ENCODE measurements at regions not wholly inside any gene's neighbourhood (a gene's known extent, or its start where the extent isn't known, plus 50 kb on each side); places are given as distances from the start of the nearest gene placed in this dataset.

DNA sequence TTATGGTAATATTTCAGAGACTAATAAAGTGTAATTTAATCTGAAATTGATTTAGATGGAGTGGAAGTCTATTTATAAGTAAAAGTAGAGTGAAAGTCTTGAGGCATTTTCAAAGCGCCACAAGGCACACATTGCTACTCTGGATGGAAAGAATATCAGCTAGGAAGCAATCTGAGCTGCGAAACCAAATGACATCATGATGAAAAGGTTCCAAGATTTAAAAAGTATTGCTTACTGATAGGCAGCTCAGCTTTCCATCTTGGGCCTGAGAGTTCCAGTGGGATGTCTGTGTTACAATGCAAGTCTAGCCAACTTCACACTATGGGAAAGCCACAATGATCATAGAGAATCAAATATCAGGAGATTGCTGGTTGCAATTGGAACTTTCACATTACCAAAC lies 126.9 kb upstream of the VGLL2 start:
- Histone ChIP-seq H2AFZ (ENCODE audit: low read depth, low read length) (no peak overlapping the region), H3K4me2 (ENCODE audit: insufficient read depth, low read length) (no peak overlapping the region), H3K9me1 (ENCODE audit: control insufficient read depth, insufficient read depth, low read length) (no peaks in the 10 kb centered on the region), H4K20me1 (replicated peaks; ENCODE audit: control insufficient read depth, insufficient read depth, low read length) (no peaks in the 10 kb centered on the region), H3K4me1 (replicated peaks in 1 of 2; ENCODE audit: control insufficient read depth in 2 of 2, insufficient read depth in 2 of 2, low read length in 2 of 2) (no peaks in the 10 kb centered on the region), H3K9ac (ENCODE audit: insufficient read depth in 1 of 2, low read depth in 2 of 2, low read length in 2 of 2) (no peak overlapping the region), H3K27me3 (ENCODE audit: control insufficient read depth in 2 of 2, insufficient read depth in 2 of 2, low read length in 2 of 2) (no peaks in the 10 kb centered on the region), H3K79me2 (ENCODE audit: control insufficient read depth, insufficient read depth, low read length) (no peaks in the 10 kb centered on the region), H3K27ac (ENCODE audit: extremely low read depth, low read depth, low read length) (no peak overlapping the region), H3K36me3 (ENCODE audit: control insufficient read depth, insufficient read depth, low read length) (no peaks in the 10 kb centered on the region), H3K9me3 (replicated peaks; ENCODE audit: control insufficient read depth, insufficient read depth, low read depth, low read length) (no peaks in the 10 kb centered on the region; the same call in 1 of the 2 replicates), H3K4me3 (no peak overlapping the region)
- in situ Hi-C loops (cut with MboI) (no loop called here), intact Hi-C loops (cut with micrococcal nuclease) (no loop called here)
- ChIA-PET CTCF (ENCODE audit: low intra/inter-chr PET ratio) (no interaction called here), POLR2A (no interaction called here)
- no TSS peak for BruUV-seq (replicated peaks)
- no peak for ATAC-seq
- no peak for TF ChIP-seq KAT8 (IDR thresholded peaks at IDR 0.05; ENCODE audit: low read depth)
- no peak for TF ChIP-seq MTA3 (IDR thresholded peaks at IDR 0.05; ENCODE audit: borderline replicate concordance)
- TF ChIP-seq BRCA1 (IDR thresholded peaks at IDR 0.05) = no peak
- TF ChIP-seq BRCA1 (CRISPR knock-in tag; IDR thresholded peaks at IDR 0.05) = no peak
- no peak for TF ChIP-seq SRSF9 (IDR thresholded peaks at IDR 0.05; ENCODE audit: borderline replicate concordance, low read depth, low read length)
- TF ChIP-seq ID3 (CRISPR knock-in tag; IDR thresholded peaks at IDR 0.05) = no peak
- TF ChIP-seq ID3 (tag; IDR thresholded peaks at IDR 0.05) = no peak
- TF ChIP-seq ZNF717 (CRISPR knock-in tag; IDR thresholded peaks at IDR 0.05) = no peak
- no peak for TF ChIP-seq DPF2 (IDR thresholded peaks at IDR 0.05)
- TF ChIP-seq YY1 (IDR thresholded peaks at IDR 0.05; ENCODE audit: borderline replicate concordance in 1 of 3, control insufficient read depth in 1 of 3, extremely low read depth in 1 of 3, insufficient read depth in 3 of 3, insufficient read length in 1 of 3, insufficient replicate concordance in 2 of 3, low read depth in 1 of 3, low read length in 2 of 3) = no peak
- no peak for TF ChIP-seq PHB2 (IDR thresholded peaks at IDR 0.05; ENCODE audit: low read depth)
- no peak for TF ChIP-seq ZNF311 (CRISPR knock-in tag; IDR thresholded peaks at IDR 0.05)
- no peak for TF ChIP-seq ZNF23 (CRISPR knock-in tag; IDR thresholded peaks at IDR 0.05)
- TF ChIP-seq, protein P1, sequence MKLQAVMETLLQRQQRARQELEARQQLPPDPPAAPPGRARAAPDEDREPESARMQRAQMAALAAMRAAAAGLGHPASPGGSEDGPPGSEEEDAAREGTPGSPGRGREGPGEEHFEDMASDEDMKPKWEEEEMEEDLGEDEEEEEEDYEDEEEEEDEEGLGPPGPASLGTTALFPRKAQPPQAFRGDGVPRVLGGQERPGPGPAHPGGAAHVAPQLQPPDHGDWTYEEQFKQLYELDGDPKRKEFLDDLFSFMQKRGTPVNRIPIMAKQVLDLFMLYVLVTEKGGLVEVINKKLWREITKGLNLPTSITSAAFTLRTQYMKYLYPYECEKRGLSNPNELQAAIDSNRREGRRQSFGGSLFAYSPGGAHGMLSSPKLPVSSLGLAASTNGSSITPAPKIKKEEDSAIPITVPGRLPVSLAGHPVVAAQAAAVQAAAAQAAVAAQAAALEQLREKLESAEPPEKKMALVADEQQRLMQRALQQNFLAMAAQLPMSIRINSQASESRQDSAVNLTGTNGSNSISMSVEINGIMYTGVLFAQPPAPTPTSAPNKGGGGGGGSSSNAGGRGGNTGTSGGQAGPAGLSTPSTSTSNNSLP (IDR thresholded peaks at IDR 0.05; ENCODE audit: borderline replicate concordance, low read depth, low read length) = no peak
- TF ChIP-seq SAFB (IDR thresholded peaks at IDR 0.05; ENCODE audit: borderline replicate concordance, low read depth, low read length) = no peak
- no peak for TF ChIP-seq ZNF696 (CRISPR knock-in tag; conservative IDR thresholded peaks at IDR 0.05)
- TF ChIP-seq ZNF668 (CRISPR knock-in tag; IDR thresholded peaks at IDR 0.05) = no peak
- 8% methylated on average over 2 of the region's 2 CpGs for WGBS (ENCODE audit: insufficient coverage, low coverage, missing lambda C conversion rate)
- no peak for DNase-seq (ENCODE audit: extremely low read depth in 1 of 4, low spot score in 3 of 4)
- no peak for FAIRE-seq
